IMR-90 (cell line): ENCODE measurements at regions not wholly inside any gene's neighbourhood (a gene's known extent, or its start where the extent isn't known, plus 50 kb on each side); places are given as distances from the start of the nearest gene placed in this dataset.

Experiments
- ATAC-seq: fragments of 200-7000 bp; cut with Tn5 transposase; 2 replicates; pipeline ENCODE4 v1.9.1; 2020; ENCODE audit warnings: low read depth, mild to moderate bottlenecking, moderate library complexity
- BruUV-seq: library from RNA; stranded (reverse); fragments of 400-500 nt; replicated peaks from 2 replicates; lab custom pipeline; 2021; lab: Mats Ljungman, UMichigan
- CTCF ChIA-PET: fragments of 300-600 bp; formaldehyde crosslinking; extraction: SDS; loops from one replicate; lab custom pipeline; 2021; ENCODE audit warnings: antibody characterized with exemption; lab: Yijun Ruan, JAX
- POLR2A ChIA-PET: fragments of 300-600 bp; sonication (Branson Sonifier 250); formaldehyde crosslinking; loops from one replicate; lab custom pipeline; 2022; ENCODE audit warnings: antibody characterized with exemption; ENCODE audit not compliant: unreplicated experiment; lab: Charles Lee
- DNase-seq: peaks from one replicate; pipeline ENCODE4 v3.0.0; 2013
- H2AFZ ChIP-seq: replicated peaks from 2 replicates; pipeline ENCODE3; 2013; ENCODE audit warnings: low read length, mild to moderate bottlenecking; ENCODE audit not compliant: poor library complexity
- H2AK5ac ChIP-seq: 2 replicates; pipeline ENCODE4 v1.6.1; 2013; ENCODE audit warnings: low read depth, low read length, inconsistent platforms
- H2AK9ac ChIP-seq: replicated peaks from 2 replicates; pipeline ENCODE3; 2013; ENCODE audit warnings: mild to moderate bottlenecking, low read depth, low read length, moderate library complexity; ENCODE audit not compliant: poor library complexity
- H2BK120ac ChIP-seq: 2 replicates; pipeline ENCODE4 v1.6.1; 2013; ENCODE audit warnings: low read depth, low read length, inconsistent platforms
- H2BK15ac ChIP-seq: 3 replicates; pipeline ENCODE4 v1.6.1; 2013; ENCODE audit warnings: low read depth, low read length, inconsistent platforms
- H2BK20ac ChIP-seq: 2 replicates; pipeline ENCODE4 v1.6.1; 2013; ENCODE audit warnings: low read depth, mild to moderate bottlenecking, inconsistent platforms, low read length, moderate library complexity
- H2BK5ac ChIP-seq: 2 replicates; pipeline ENCODE4 v1.6.1; 2013; ENCODE audit warnings: mild to moderate bottlenecking, low read depth, low read length, inconsistent platforms; ENCODE audit not compliant: poor library complexity, severe bottlenecking
- H3K14ac ChIP-seq: replicated peaks from 2 replicates; pipeline ENCODE4 v1.6.1; 2013; ENCODE audit warnings: low read depth, low read length, inconsistent platforms
- H3K18ac ChIP-seq: 2 replicates; pipeline ENCODE4 v1.6.1; 2013; ENCODE audit warnings: low read depth, low read length, control low read depth
- H3K23ac ChIP-seq: 2 replicates; pipeline ENCODE4 v1.6.1; 2013; ENCODE audit warnings: low read depth, low read length, inconsistent platforms
- H3K27ac ChIP-seq: 2 replicates; pipeline ENCODE4 v1.5.1; 2013; ENCODE audit warnings: mild to moderate bottlenecking, control low read depth, low read length; ENCODE audit not compliant: insufficient read depth
- H3K27me3 ChIP-seq: 2 replicates; pipeline ENCODE4 v1.6.1; 2013; ENCODE audit warnings: low read length; ENCODE audit not compliant: control insufficient read depth, insufficient read depth
- H3K36me3 ChIP-seq: 2 replicates; pipeline ENCODE4 v1.6.1; 2013; ENCODE audit warnings: low read length, mixed read lengths; ENCODE audit not compliant: control insufficient read depth, insufficient read depth
- H3K4ac ChIP-seq: 2 replicates; pipeline ENCODE4 v1.6.1; 2013; ENCODE audit warnings: low read depth, low read length, inconsistent platforms
- H3K4me1 ChIP-seq: 2 replicates; pipeline ENCODE4 v1.6.1; 2013; ENCODE audit warnings: low read length, mixed read lengths; ENCODE audit not compliant: control insufficient read depth, insufficient read depth
- H3K4me2 ChIP-seq: 2 replicates; pipeline ENCODE4 v1.6.1; 2013; ENCODE audit warnings: low read depth, mild to moderate bottlenecking, control low read depth, low read length, moderate library complexity
- H3K4me3 ChIP-seq: 2 replicates; pipeline ENCODE4 v1.5.1; 2013; ENCODE audit warnings: low read depth, mild to moderate bottlenecking, control low read depth, low read length, moderate library complexity; ENCODE audit not compliant: insufficient read depth
- H3K56ac ChIP-seq: 2 replicates; pipeline ENCODE4 v1.6.1; 2013; ENCODE audit warnings: low read length, inconsistent platforms; ENCODE audit not compliant: insufficient read depth; ENCODE audit errors: extremely low read depth
- H3K79me1 ChIP-seq, 2 experiments: 2 replicates each; pipeline ENCODE4 v1.6.1; 2013; ENCODE audit warnings: low read length in 2 of 2, inconsistent platforms in 1 of 2, low read depth in 1 of 2
- H3K9ac ChIP-seq: 2 replicates; pipeline ENCODE4 v1.6.1; 2013; ENCODE audit warnings: low read depth, low read length, control low read depth
- H3K9me1 ChIP-seq: 2 replicates; pipeline ENCODE4 v1.6.1; 2013; ENCODE audit warnings: low read length, inconsistent platforms; ENCODE audit not compliant: insufficient read depth
- H3K9me3 ChIP-seq: 2 replicates; pipeline ENCODE4 v1.6.1; 2013; ENCODE audit warnings: low read length; ENCODE audit not compliant: control insufficient read depth, insufficient read depth
- H4K20me1 ChIP-seq: 2 replicates; pipeline ENCODE4 v1.6.1; 2013; ENCODE audit warnings: low read length, inconsistent platforms; ENCODE audit not compliant: insufficient read depth
- H4K5ac ChIP-seq: 2 replicates; pipeline ENCODE4 v1.6.1; 2013; ENCODE audit warnings: mild to moderate bottlenecking, low read depth, low read length, control low read depth
- H4K8ac ChIP-seq, 2 experiments: 2 replicates each; pipeline ENCODE4 v1.6.1; 2013; ENCODE audit warnings: low read depth in 2 of 2, low read length in 2 of 2, control low read depth in 1 of 2, inconsistent platforms in 1 of 2
- H4K91ac ChIP-seq: 2 replicates; pipeline ENCODE4 v1.6.1; 2013; ENCODE audit warnings: low read depth, low read length, inconsistent platforms; ENCODE audit not compliant: insufficient read depth
- BHLHE40 ChIP-seq: fragments of 150-350 bp; IDR thresholded peaks from 2 replicates; pipeline ENCODE4 v1.6.1; 2016; ENCODE audit warnings: mild to moderate bottlenecking, low read depth, low read length
- CEBPB ChIP-seq: IDR thresholded peaks from 2 replicates; pipeline ENCODE4 v1.6.1; 2012; ENCODE audit warnings: low read depth, low read length, improper control_type of control experiment
- CHD1 ChIP-seq: IDR thresholded peaks from 2 replicates; pipeline ENCODE4 v1.6.1; 2012; ENCODE audit warnings: low read depth, low read length, improper control_type of control experiment
- FOS ChIP-seq: fragments of 150-350 bp; IDR thresholded peaks from 2 replicates; pipeline ENCODE4 v1.6.1; 2016; ENCODE audit warnings: low read depth, low read length
- MAFK ChIP-seq: IDR thresholded peaks from 2 replicates; pipeline ENCODE4 v1.6.1; 2012; ENCODE audit warnings: low read depth, low read length, improper control_type of control experiment
- MAZ ChIP-seq: IDR thresholded peaks from 2 replicates; pipeline ENCODE4 v1.6.1; 2012; ENCODE audit warnings: low read depth, mild to moderate bottlenecking, low read length, improper control_type of control experiment, moderate library complexity, borderline replicate concordance
- POLR2A ChIP-seq: IDR thresholded peaks from 2 replicates; pipeline ENCODE4 v1.6.1; 2012; ENCODE audit warnings: mild to moderate bottlenecking, low read depth, low read length
- RAD21 ChIP-seq: IDR thresholded peaks from 2 replicates; pipeline ENCODE4 v1.6.1; 2012; ENCODE audit warnings: low read length, improper control_type of control experiment
- RCOR1 ChIP-seq: IDR thresholded peaks from 2 replicates; pipeline ENCODE4 v1.6.1; 2012; ENCODE audit warnings: mild to moderate bottlenecking, low read length, improper control_type of control experiment; ENCODE audit not compliant: insufficient replicate concordance
- SMC3 ChIP-seq: fragments of 150-350 bp; IDR thresholded peaks from 2 replicates; pipeline ENCODE4 v1.6.1; 2016; ENCODE audit warnings: low read depth, mild to moderate bottlenecking, antibody characterized with exemption, low read length, moderate library complexity
- WGBS, 2 experiments: methylation state at CpG; one replicate each; pipeline versions ENCODE4 v1.1.5 to v1.1.7; 2013; ENCODE audit warnings: missing lambda C conversion rate in 2 of 2; ENCODE audit not compliant: insufficient read length in 1 of 2; ENCODE audit errors: extremely low coverage in 2 of 2; 5-methylcytosine and 5-hydroxymethylcytosine counted together
- dilution Hi-C: fragments of 300-500 bp; cut with HindIII; formaldehyde crosslinking; loops from one replicate; pipeline ENCODE4 v1.14.3; 2018; ENCODE audit warnings: low sequenced_read_pairs; ENCODE audit not compliant: unreplicated experiment
- in situ Hi-C: fragments of 300-500 bp; cut with MboI; formaldehyde crosslinking; loops from 3 replicates; pipeline ENCODE4 v1.14.3; 2019; ENCODE audit warnings: low sequenced_read_pairs, inconsistent platforms, mixed read lengths
- intact Hi-C: fragments of 100-400 bp; cut with micrococcal nuclease; formaldehyde crosslinking; loops from 2 replicates; pipeline ENCODE4 v1.10.0; 2022
- TF ChIP-seq, protein P1 (sequence below): fragments of 150-350 bp; IDR thresholded peaks from 2 replicates; pipeline ENCODE4 v1.6.1; 2016; ENCODE audit warnings: low read depth, mild to moderate bottlenecking, low read length, moderate library complexity, borderline replicate concordance
- TF ChIP-seq, protein P2 (sequence below): conservative IDR thresholded peaks from 2 replicates; pipeline ENCODE4 v1.5.1; 2012; ENCODE audit warnings: mild to moderate bottlenecking, low read depth, low read length, improper control_type of control experiment
- TF ChIP-seq, protein P3 (sequence below): fragments of 150-350 bp; IDR thresholded peaks from 2 replicates; pipeline ENCODE4 v1.6.1; 2017; ENCODE audit warnings: mild to moderate bottlenecking, antibody characterized with exemption, low read length, low read depth

DNA sequence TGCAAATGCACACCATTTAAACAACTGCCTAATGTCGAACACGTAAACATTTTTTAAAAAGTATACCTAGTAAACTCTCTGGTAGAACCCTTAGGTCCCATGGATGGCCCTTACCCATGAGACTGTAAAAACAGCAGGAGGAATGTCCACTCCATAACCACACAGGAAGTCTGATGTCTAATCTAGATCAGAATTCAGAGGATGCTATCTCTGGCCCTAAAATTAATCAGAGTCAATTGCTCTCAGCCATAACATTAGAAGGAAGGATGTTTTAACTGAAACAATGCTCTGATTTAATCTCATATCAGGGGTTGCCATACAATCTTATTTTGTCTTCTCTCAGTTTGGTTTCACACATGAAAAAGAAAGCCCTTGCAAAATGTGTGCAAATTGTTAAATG is 416.3 kb upstream of the PIK3C3 start:
- Histone ChIP-seq H3K56ac (no peak overlapping the region), H2AK9ac (no peak overlapping the region), H3K9ac (no peak overlapping the region), H4K8ac (no peak overlapping the region), H4K91ac (no peak overlapping the region), H3K9me1 (no peaks in the 10 kb centered on the region), H3K4me3 (no peak overlapping the region), H2AFZ (no peak overlapping the region), H4K5ac (no peak overlapping the region), H2BK20ac (no peak overlapping the region), H3K4ac (no peak overlapping the region), H2BK15ac (no peak overlapping the region), H2AK5ac (no peak overlapping the region), H3K4me2 (no peak overlapping the region), H3K27ac (no peak overlapping the region), H3K4me1 (no peaks in the 10 kb centered on the region), H3K9me3 (no peaks in the 10 kb centered on the region), H2BK5ac (no peak overlapping the region), H4K20me1 (no peaks in the 10 kb centered on the region), H3K27me3 (no peaks in the 10 kb centered on the region), H3K23ac (no peak overlapping the region), H3K36me3 (no peaks in the 10 kb centered on the region), H3K79me1 (no peaks in the 10 kb centered on the region), H3K14ac (no peak overlapping the region), H2BK120ac (no peak overlapping the region), H3K18ac (no peak overlapping the region)
- WGBS, 2 experiments = no CpG with 5 or more reads among the region's 2 CpGs
- no peak for ATAC-seq
- ChIA-PET POLR2A (no interaction called here), CTCF (no interaction called here)
- dilution Hi-C loops (no loop called here), intact Hi-C loops (no loop called here), in situ Hi-C loops (no loop called here)
- no TSS peak for BruUV-seq
- DNase-seq = no peak
- no peak for TF ChIP-seq POLR2A
- no peak for TF ChIP-seq RAD21
- no peak for TF ChIP-seq MAZ
- TF ChIP-seq, protein P1, sequence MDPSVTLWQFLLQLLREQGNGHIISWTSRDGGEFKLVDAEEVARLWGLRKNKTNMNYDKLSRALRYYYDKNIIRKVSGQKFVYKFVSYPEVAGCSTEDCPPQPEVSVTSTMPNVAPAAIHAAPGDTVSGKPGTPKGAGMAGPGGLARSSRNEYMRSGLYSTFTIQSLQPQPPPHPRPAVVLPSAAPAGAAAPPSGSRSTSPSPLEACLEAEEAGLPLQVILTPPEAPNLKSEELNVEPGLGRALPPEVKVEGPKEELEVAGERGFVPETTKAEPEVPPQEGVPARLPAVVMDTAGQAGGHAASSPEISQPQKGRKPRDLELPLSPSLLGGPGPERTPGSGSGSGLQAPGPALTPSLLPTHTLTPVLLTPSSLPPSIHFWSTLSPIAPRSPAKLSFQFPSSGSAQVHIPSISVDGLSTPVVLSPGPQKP = no peak
- TF ChIP-seq, protein P2, sequence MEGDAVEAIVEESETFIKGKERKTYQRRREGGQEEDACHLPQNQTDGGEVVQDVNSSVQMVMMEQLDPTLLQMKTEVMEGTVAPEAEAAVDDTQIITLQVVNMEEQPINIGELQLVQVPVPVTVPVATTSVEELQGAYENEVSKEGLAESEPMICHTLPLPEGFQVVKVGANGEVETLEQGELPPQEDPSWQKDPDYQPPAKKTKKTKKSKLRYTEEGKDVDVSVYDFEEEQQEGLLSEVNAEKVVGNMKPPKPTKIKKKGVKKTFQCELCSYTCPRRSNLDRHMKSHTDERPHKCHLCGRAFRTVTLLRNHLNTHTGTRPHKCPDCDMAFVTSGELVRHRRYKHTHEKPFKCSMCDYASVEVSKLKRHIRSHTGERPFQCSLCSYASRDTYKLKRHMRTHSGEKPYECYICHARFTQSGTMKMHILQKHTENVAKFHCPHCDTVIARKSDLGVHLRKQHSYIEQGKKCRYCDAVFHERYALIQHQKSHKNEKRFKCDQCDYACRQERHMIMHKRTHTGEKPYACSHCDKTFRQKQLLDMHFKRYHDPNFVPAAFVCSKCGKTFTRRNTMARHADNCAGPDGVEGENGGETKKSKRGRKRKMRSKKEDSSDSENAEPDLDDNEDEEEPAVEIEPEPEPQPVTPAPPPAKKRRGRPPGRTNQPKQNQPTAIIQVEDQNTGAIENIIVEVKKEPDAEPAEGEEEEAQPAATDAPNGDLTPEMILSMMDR = no peak
- no peak for TF ChIP-seq CEBPB
- TF ChIP-seq FOS = no peak
- TF ChIP-seq RCOR1 = no peak
- no peak for TF ChIP-seq SMC3
- TF ChIP-seq BHLHE40 = no peak
- TF ChIP-seq MAFK = no peak
- TF ChIP-seq CHD1 = no peak
- TF ChIP-seq, protein P3, sequence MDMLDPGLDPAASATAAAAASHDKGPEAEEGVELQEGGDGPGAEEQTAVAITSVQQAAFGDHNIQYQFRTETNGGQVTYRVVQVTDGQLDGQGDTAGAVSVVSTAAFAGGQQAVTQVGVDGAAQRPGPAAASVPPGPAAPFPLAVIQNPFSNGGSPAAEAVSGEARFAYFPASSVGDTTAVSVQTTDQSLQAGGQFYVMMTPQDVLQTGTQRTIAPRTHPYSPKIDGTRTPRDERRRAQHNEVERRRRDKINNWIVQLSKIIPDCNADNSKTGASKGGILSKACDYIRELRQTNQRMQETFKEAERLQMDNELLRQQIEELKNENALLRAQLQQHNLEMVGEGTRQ = no peak
